ENCODE measurements at regions not wholly inside any gene's neighbourhood (a gene's known extent, or its start where the extent isn't known, plus 50 kb on each side); places are given as distances from the start of the nearest gene placed in this dataset.
"Not testable (repeated sequence)": the region's sequence is repeated elsewhere in the genome, so short reads cannot be mapped to it uniquely, and the experiment has no call there.

- intact Hi-C loops (cut with DNase I) = no loop called here
- no peak for DNase-seq
These were observed 88.5 kb upstream of the COPS8 start for GRCh38 chr2:236997069-236997715.

- intact Hi-C loops (cut with DNase I) = no loop called here
- no peak for DNase-seq
These were observed 87.5 kb upstream of the COPS8 start for GRCh38 chr2:236998236-236998635.

DNA sequence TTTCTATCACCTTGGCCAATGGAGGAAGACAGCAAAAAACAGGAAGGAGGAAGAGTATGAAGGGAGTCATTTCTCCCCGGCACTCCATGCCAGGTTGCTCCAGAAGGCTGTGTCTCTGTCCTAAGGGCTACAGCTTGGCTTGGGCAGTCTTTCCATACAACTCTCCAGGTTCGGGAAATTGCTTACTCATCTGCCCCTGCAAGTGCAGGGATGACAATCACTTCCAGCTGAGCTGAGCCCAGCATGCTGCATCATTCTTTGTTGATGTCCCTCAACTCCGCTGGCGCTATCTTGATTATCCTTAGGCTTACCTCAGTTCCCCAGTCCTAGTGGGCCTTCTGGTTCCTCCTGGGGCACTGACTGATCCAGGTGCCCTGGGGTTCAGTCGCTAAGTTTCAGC, 86.9 kb upstream of the COPS8 start:
- intact Hi-C loops (cut with DNase I) = no loop called here
- DNase-seq = no peak

- no peak for DNase-seq
- intact Hi-C loops (cut with DNase I) = no loop called here
These were observed 85.2 kb upstream of the COPS8 start for GRCh38 chr2:237000481-237000880.

GRCh38 chr2:237005341-237005740, 80.3 kb upstream of the COPS8 start:
- intact Hi-C loops (cut with DNase I); DNase-seq: not testable (repeated sequence)

DNA sequence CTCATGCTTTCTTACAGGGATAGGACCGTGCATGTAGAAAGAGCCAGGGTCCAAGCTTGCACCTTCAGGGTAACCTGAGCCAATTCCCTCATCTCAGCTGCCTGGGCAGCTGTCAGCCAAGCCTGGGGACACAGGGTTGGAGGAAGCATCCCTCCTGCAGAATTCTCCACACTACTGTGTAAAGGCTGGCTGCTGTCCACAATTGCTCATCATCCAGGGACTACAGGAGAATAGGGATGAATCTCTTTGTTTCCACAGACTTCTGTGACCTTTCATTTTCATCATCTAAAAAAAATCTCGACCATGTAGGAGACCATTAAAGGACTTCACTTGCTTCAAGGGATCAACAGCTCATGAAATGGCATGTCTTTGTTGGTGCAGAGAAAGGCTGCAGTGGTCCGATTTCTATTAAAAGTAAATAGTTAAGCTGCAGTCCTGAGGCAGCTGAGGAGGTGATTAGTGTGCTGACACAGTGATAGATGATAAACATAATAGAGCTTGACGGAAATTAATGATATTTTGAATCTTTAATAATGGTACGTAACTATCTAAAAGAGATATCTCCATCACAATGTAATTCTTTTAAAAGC, 74.4 kb upstream of the COPS8 start:
- no peak for DNase-seq
- intact Hi-C loops (cut with DNase I) = no loop called here

DNA sequence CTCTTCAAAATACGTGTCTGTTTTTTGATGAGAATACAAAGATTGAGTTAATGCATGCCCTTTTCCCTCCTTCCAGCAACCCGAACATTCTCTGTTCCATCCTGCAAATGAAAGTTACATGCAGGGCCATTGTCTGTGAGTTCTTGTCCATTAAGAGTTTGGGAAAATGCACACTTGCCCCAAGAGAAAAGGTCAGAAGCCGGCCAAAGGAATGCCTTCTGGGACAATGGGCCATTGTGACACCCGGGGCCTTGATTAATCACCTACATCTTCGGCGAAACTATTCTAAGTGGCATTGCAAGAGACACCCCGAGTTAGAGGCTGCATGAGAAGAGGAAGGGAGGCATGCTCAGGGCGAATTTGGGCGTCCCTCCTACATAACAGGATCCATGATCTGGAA, 73.7 kb upstream of the COPS8 start:
- intact Hi-C loops (cut with DNase I) = no loop called here
- DNase-seq = no peak

GRCh38 chr2:237012577-237013267, 73.0 kb upstream of the COPS8 start:
- intact Hi-C loops (cut with DNase I) = no loop called here
- no peak for DNase-seq

- no peak for DNase-seq
- intact Hi-C loops (cut with DNase I) = no loop called here
These were observed 69.4 kb upstream of the COPS8 start for GRCh38 chr2:237016121-237016915.

DNA sequence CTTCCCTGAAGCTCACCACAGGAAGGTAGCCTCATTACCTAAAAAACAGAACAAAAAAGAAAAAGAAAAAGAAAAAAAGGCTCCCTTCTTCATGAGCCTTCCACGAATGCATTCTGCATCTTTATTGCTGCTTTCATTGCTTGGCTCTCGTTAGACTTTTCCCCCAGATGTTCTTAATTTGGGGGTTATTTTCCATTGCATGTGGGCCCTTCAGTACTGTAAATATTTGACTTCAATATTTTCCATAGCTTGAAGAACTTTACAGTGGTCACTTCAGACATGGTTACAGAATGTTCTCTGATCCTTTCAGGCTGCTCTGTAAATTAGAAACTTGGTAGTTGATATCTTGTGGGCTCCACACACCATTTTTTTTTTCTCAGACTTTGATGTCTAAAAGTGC, 65.6 kb upstream of the COPS8 start:
- intact Hi-C loops (cut with DNase I) = loop anchor here (10.0 kb wide), 1 partner anchor 505 kb away; no protein-coding TSS in a partner anchor
- no peak for DNase-seq

GRCh38 chr2:237022533-237022932, 63.2 kb upstream of the COPS8 start:
- intact Hi-C loops (cut with DNase I) = loop anchor here (10.0 kb wide), 1 partner anchor 508 kb away; no protein-coding TSS in a partner anchor
- no peak for DNase-seq

GRCh38 chr2:237024255-237024654, 61.4 kb upstream of the COPS8 start:
- DNase-seq = no peak
- intact Hi-C loops (cut with DNase I) = loop anchor here (10.0 kb wide), 1 partner anchor 509 kb away; no protein-coding TSS in a partner anchor

DNA sequence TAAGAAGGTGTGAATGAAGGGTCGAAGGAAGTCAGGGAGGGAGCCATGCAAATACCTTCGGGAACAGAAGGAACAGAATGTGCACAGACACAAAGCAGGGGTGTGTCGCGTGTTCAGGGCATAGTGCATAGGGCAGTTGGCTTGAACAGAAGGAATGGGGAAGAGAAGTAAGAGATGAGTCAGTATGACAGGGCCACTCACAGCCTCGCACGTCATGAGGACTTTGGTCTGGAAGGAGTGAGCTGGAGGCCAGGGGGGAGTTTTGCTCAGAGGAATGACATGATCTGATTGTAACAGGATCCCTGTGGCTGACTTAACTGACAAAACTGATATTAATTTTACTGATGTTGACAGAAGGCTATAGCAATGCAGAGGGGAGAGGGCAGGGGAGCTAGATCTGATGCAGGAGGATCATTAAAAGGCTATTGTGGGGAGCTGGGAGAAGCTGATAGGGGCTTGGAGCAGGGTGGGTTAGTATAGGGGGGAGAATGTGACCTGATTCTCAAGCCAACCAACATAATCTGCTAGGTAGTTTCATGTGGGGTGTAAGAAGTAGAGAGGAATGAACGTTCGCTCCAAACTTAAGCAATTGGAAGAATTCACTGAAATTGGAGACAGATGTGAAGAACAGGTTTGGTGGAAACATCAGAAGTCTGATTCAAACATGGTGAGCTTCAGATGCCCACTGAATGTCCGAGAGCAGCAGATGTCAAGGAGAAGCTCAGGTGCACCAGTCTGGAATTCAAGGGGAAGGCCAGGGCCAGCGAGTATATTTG, 60.4 kb upstream of the COPS8 start:
- intact Hi-C loops (cut with DNase I) = loop anchor here (10.0 kb wide), 1 partner anchor 510 kb away; no protein-coding TSS in a partner anchor
- DNase-seq = no peak

GRCh38 chr2:237026981-237027711, 58.5 kb upstream of the COPS8 start:
- intact Hi-C loops (cut with DNase I) = loop anchor here (10.0 kb wide), 1 partner anchor 512 kb away; no protein-coding TSS in a partner anchor
- DNase-seq = peak; percentile 49 to 95 (median 70)

- no peak for DNase-seq
- intact Hi-C loops (cut with DNase I) = loop anchor here (10.0 kb wide), 1 partner anchor 513 kb away; no protein-coding TSS in a partner anchor
These were observed 58.0 kb upstream of the COPS8 start for GRCh38 chr2:237027712-237028029.

- intact Hi-C loops (cut with DNase I) = no loop called here
These were observed 55.3 kb upstream of the COPS8 start for GRCh38 chr2:237030382-237030781.

GRCh38 chr2:237033536-237034060, 52.1 kb upstream of the COPS8 start:
- intact Hi-C loops (cut with DNase I) = no loop called here
- no peak for DNase-seq

More at GRCh38 chr2:237030382-237030781, 55.3 kb upstream of the COPS8 start:
- DNase-seq = no peak

DNA sequence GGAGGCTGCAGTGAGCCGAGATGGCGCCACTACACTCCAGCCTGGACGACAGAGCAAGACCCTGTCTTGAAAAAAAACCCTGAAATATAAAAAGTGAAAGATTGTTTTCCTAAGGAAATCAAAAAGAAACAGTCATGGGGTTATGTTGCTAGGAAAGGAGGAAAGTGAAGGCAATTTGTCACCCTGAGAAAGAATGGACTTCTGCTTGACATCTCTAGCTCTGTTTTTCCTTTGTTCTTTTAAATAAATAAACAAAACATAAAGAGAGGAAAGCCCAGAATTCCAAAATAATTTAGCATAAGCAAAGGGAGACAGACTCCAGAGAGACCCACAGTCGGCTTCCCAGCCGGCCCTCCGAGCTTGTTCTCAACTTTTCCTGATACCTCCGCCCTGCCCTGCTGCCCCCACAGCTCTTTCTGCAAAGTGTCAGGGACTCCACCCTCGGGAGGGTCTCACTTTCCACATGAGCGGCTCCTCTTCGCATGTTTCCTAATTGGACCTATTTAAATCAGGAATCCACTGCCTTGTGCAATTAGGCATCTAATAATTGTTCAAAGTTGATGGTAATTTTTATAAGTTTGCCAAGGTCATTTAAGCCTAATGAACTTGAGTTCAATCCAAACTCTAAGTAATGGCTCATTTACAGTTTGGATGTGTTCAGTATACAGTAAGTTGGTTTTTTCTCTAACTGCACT, 49.8 kb upstream of the COPS8 start:
- DNase-seq = peak in 1 of 10 donors; percentile 81
- intact Hi-C loops (cut with DNase I) = no loop called here
